SU-DHL-6 (cell line): ENCODE measurements at regions not wholly inside any gene's neighbourhood (a gene's known extent, or its start where the extent isn't known, plus 50 kb on each side); places are given as distances from the start of the nearest gene placed in this dataset.

ENCODE experiments used
- EZH2phosphoT487 ChIP-seq: fragments of 200-600 bp; sonication (generic), shearing (Covaris generic); conservative IDR thresholded peaks from 2 replicates; pipeline ENCODE4 v1.6.1; 2018; ENCODE audit warnings: mild to moderate bottlenecking, antibody characterized with exemption, low read length, moderate library complexity, mixed read lengths
- TF ChIP-seq, protein P1 (sequence below): fragments of 200-600 bp; sonication (generic); IDR thresholded peaks from one replicate; pipeline ENCODE4 v1.5.1; 2017; ENCODE audit warnings: antibody characterized with exemption, mild to moderate bottlenecking, low read length, moderate library complexity; ENCODE audit not compliant: insufficient read depth, poor library complexity, severe bottlenecking

DNA sequence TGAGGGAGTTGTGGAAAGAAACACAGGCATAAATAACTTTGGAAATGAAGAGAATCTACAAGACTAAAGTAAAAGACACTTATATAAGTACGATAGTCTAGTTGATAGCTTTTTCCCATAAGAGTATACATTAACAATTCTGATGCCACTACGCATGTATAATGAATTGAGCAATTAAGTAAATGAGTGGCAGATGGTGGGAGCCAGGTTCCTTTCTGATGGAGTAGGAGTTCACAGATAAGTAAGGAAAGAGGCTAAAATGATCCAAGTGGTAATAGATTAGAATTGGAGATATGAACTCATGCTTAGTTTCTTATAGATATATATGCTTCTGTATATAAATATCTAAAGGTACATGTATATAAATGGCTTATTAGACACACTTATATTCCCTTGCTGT, 368.3 kb downstream of the FAM181B start:
- TF ChIP-seq, protein P1, sequence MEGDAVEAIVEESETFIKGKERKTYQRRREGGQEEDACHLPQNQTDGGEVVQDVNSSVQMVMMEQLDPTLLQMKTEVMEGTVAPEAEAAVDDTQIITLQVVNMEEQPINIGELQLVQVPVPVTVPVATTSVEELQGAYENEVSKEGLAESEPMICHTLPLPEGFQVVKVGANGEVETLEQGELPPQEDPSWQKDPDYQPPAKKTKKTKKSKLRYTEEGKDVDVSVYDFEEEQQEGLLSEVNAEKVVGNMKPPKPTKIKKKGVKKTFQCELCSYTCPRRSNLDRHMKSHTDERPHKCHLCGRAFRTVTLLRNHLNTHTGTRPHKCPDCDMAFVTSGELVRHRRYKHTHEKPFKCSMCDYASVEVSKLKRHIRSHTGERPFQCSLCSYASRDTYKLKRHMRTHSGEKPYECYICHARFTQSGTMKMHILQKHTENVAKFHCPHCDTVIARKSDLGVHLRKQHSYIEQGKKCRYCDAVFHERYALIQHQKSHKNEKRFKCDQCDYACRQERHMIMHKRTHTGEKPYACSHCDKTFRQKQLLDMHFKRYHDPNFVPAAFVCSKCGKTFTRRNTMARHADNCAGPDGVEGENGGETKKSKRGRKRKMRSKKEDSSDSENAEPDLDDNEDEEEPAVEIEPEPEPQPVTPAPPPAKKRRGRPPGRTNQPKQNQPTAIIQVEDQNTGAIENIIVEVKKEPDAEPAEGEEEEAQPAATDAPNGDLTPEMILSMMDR, result no peak
- no peak for TF ChIP-seq EZH2phosphoT487
